ENCODE measurements at regions not wholly inside any gene's neighbourhood (a gene's known extent, or its start where the extent isn't known, plus 50 kb on each side); places are given as distances from the start of the nearest gene placed in this dataset. TPM values are rescaled to one million over a fixed set of nuclear protein-coding genes. Genes with fewer than 3 reads are reported as not detected.

Small RNA genes in the stretch of these regions (small RNA-seq; reads per million reads assigned to genes)
- not detected for gene RNU6-438P (ENCODE audit: low read depth)

All from mesenchymal stem cell (in vitro differentiated cells and primary cell).